H1 (cell line): ENCODE measurements at regions not wholly inside any gene's neighbourhood (a gene's known extent, or its start where the extent isn't known, plus 50 kb on each side); places are given as distances from the start of the nearest gene placed in this dataset.

Experiments
- ATF2 ChIP-seq: IDR thresholded peaks from 2 replicates; pipeline ENCODE4 v1.6.1; 2012; ENCODE audit warnings: low read length, inconsistent platforms
- CBX5 ChIP-seq: fragments of 300-800, 300-1000 bp; sonication (generic); IDR thresholded peaks from 2 replicates; pipeline ENCODE4 v1.7.1; 2016; ENCODE audit warnings: antibody characterized with exemption, low read length, low read depth
- EP300 ChIP-seq, 2 experiments: IDR thresholded peaks; 1 replicate in 1 of 2; 2 replicates in 1 of 2; pipeline ENCODE4 v1.6.1; 2011 to 2012; ENCODE audit warnings: low read depth in 2 of 2, low read length in 2 of 2, mild to moderate bottlenecking in 2 of 2, borderline replicate concordance in 1 of 2, inconsistent platforms in 1 of 2, moderate library complexity in 1 of 2
- EZH2 ChIP-seq: fragments of 200-600 bp; sonication (generic); IDR thresholded peaks from 2 replicates; pipeline ENCODE4 v1.7.1; 2012; ENCODE audit warnings: low read depth, mild to moderate bottlenecking, moderate library complexity, low read length, inconsistent platforms; ENCODE audit not compliant: severe bottlenecking
- FOSL1 ChIP-seq: IDR thresholded peaks from 2 replicates; pipeline ENCODE4 v1.6.1; 2011; ENCODE audit warnings: mild to moderate bottlenecking, low read depth, low read length, moderate library complexity; ENCODE audit not compliant: insufficient read depth
- HDAC2 ChIP-seq, 2 experiments: fragments of 300-600 bp in 1 of 2; sonication (generic) in 1 of 2; IDR thresholded peaks; 2 replicates each; pipeline ENCODE4 v1.6.1; 2011 to 2012; ENCODE audit warnings: low read depth in 2 of 2, low read length in 2 of 2, mild to moderate bottlenecking in 2 of 2, moderate library complexity in 2 of 2, borderline replicate concordance in 1 of 2, inconsistent platforms in 1 of 2
- JUN ChIP-seq: IDR thresholded peaks from 2 replicates; pipeline ENCODE4 v1.6.1; 2011; ENCODE audit warnings: low read depth, mild to moderate bottlenecking, improper control_type of control experiment, low read length
- MAFK ChIP-seq: IDR thresholded peaks from 2 replicates; pipeline ENCODE4 v1.6.1; 2012; ENCODE audit warnings: low read depth, mild to moderate bottlenecking, improper control_type of control experiment, low read length
- POLR2A ChIP-seq, 2 experiments: IDR thresholded peaks; 1 replicate in 1 of 2; 2 replicates in 1 of 2; pipeline ENCODE4 v1.6.1; 2011; ENCODE audit warnings: low read depth in 2 of 2, low read length in 2 of 2, mild to moderate bottlenecking in 2 of 2; ENCODE audit errors: control extremely low read depth in 1 of 2
- SIN3A ChIP-seq, 2 experiments: IDR thresholded peaks in 1 of 2; conservative IDR thresholded peaks in 1 of 2; 2 replicates each; pipeline ENCODE4 v1.6.1; 2011 to 2012; ENCODE audit warnings: low read length in 2 of 2, improper control_type of control experiment in 1 of 2, low read depth in 1 of 2, mild to moderate bottlenecking in 1 of 2
- YY1 ChIP-seq: IDR thresholded peaks from 2 replicates; pipeline ENCODE4 v1.6.1; 2011; ENCODE audit warnings: low read depth, mild to moderate bottlenecking, low read length
- TF ChIP-seq, protein P1 (sequence below), 3 experiments: IDR thresholded peaks; 1 replicate in 2 of 3; 2 replicates in 1 of 3; pipeline versions ENCODE4 v1.5.1 to v1.6.1; 2011; ENCODE audit warnings: low read length in 3 of 3, mild to moderate bottlenecking in 3 of 3, inconsistent platforms in 2 of 3, low read depth in 1 of 3, moderate library complexity in 1 of 3; ENCODE audit not compliant: insufficient read depth in 1 of 3; ENCODE audit errors: control extremely low read depth in 1 of 3

GRCh38 chr21:36636439-36636838 lies 62.5 kb upstream of the SIM2 start:
- TF ChIP-seq, protein P1, sequence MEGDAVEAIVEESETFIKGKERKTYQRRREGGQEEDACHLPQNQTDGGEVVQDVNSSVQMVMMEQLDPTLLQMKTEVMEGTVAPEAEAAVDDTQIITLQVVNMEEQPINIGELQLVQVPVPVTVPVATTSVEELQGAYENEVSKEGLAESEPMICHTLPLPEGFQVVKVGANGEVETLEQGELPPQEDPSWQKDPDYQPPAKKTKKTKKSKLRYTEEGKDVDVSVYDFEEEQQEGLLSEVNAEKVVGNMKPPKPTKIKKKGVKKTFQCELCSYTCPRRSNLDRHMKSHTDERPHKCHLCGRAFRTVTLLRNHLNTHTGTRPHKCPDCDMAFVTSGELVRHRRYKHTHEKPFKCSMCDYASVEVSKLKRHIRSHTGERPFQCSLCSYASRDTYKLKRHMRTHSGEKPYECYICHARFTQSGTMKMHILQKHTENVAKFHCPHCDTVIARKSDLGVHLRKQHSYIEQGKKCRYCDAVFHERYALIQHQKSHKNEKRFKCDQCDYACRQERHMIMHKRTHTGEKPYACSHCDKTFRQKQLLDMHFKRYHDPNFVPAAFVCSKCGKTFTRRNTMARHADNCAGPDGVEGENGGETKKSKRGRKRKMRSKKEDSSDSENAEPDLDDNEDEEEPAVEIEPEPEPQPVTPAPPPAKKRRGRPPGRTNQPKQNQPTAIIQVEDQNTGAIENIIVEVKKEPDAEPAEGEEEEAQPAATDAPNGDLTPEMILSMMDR (IDR thresholded peaks at IDR 0.05; ENCODE audit: control extremely low read depth in 1 of 3, insufficient read depth in 1 of 3, low read depth in 1 of 3, low read length in 3 of 3), result no peak
- TF ChIP-seq SIN3A (conservative IDR thresholded peaks at IDR 0.05 in 1 of 2, IDR thresholded peaks at IDR 0.05 in 1 of 2; ENCODE audit: low read depth in 1 of 2, low read length in 2 of 2) (no peak), POLR2A (IDR thresholded peaks at IDR 0.05; ENCODE audit: control extremely low read depth in 1 of 2, low read depth in 2 of 2, low read length in 2 of 2) (no peak), ATF2 (no peak), EZH2 (no peak), MAFK (no peak), HDAC2 (IDR thresholded peaks at IDR 0.05; ENCODE audit: borderline replicate concordance in 1 of 2, low read depth in 2 of 2, low read length in 2 of 2) (no peak), EP300 (IDR thresholded peaks at IDR 0.05; ENCODE audit: borderline replicate concordance in 1 of 2, low read depth in 2 of 2, low read length in 2 of 2) (no peak), FOSL1 (no peak), YY1 (no peak), JUN (no peak), CBX5 (no peak)
